HG03025 (cell line): ENCODE measurements at regions not wholly inside any gene's neighbourhood (a gene's known extent, or its start where the extent isn't known, plus 50 kb on each side); places are given as distances from the start of the nearest gene placed in this dataset.
A peak's percentile ranks its signal among the peaks of the same experiment; 100 is the strongest.

Experiments
- ATAC-seq: cut with Tn5 transposase; IDR thresholded peaks from one replicate; pipeline ENCODE4 v1.9.1; 2021; ENCODE audit warnings: mild to moderate bottlenecking, moderate library complexity; ENCODE audit not compliant: unreplicated experiment, low FRiP score

- no peak for ATAC-seq
Observed at GRCh38 chr6:21371676-21372171, 221.8 kb upstream of the SOX4 start.

DNA sequence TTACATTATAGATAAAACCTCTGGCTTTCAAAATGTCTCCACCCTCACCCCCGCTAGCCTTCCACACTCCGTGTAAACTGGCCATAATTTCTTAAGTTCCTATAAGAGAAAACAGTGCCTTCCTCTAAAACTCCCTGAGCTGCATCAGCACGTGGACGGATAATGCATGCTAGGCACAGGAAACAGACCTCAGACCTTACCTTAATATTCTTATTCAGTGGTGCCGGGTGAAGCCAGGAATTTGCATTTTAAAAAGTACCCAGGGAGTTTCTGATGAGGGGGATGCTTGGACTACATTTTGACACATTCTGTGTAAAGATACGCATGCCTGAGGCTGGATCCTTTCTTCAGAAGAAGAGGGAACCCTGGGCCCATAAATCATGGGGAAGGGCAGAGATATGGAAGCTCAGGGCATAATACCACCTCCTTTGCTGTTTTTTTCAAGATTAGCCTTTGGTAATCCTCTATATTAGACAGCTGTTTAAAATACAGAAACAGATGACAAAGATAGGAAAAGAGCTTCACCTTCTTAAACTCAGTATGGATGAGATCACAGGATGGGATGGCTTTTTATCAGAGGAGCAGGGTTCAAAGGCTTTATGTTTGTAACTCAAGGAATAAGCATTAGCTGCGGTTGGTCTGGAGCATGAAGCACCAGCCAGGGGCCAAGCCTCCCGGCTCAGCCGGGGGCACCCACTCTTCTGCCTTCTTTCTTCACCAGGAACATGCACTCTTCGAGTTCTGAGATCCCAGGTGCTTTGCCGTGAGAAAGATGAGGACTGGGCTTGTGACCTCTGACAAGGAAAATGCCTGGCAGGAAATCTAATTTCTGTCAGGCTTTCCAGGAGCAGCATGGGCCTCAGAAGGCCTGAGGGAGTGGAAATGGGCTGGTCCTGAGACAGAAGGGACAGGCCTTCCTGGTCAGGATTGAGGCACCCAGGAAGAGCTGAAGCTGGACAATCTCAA, 218.1 kb upstream of the SOX4 start:
- no peak for ATAC-seq

DNA sequence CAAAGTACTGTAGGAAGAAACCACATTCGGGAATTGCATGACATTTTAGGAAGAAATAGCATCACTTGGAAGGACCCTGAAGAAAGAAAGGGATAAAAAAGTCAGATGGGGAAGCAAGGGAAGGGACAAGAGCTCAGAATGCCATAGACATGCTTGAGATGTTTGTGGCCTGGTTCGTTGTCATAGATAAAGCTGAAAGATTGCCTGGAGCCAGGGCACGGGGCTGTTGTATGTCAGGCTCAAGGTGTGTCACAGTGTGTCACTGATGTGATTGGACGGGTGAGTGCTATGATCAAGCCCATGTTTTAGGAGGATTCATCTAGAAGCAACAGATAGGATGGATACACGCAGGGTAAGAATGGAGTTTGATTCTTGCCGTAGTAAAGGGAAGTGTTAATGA, 216.2 kb upstream of the SOX4 start:
- ATAC-seq: no peak

DNA sequence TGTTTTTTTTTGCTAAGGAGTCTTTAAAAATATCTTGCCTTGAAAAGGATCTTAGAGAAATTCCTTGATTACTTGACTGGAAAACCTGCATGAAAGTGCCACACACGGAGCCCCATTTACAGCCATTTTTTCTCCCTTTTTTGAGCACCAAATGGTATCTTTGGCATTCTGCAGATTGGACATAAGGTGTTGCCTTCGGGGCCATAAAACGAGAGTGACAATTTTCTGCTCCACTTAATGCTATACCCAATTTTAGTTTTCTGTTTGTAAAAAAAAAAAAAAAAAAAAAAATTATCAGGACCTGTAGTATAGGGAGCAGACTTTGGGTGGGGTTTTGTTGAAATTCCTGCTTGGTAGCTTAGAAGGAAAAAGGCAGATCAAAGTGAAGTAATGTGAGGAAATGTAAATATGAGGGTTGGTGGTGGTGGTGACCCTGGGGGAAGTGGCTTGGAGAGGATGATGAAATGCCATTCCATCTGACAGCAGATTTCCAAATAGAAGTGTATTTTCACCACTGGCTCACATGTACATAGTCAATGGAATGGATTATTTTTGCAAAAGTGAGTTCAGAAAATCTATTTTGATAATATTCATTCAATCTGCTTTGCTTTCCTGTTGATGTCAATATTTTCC, 212.1 kb upstream of the SOX4 start:
- ATAC-seq: no peak

GRCh38 chr6:21382821-21383449, 210.6 kb upstream of the SOX4 start:
- ATAC-seq: no peak

GRCh38 chr6:21383450-21384085, 210.0 kb upstream of the SOX4 start:
- ATAC-seq: no peak

- ATAC-seq: no peak
Observed at GRCh38 chr6:21384216-21384615, 209.3 kb upstream of the SOX4 start.

DNA sequence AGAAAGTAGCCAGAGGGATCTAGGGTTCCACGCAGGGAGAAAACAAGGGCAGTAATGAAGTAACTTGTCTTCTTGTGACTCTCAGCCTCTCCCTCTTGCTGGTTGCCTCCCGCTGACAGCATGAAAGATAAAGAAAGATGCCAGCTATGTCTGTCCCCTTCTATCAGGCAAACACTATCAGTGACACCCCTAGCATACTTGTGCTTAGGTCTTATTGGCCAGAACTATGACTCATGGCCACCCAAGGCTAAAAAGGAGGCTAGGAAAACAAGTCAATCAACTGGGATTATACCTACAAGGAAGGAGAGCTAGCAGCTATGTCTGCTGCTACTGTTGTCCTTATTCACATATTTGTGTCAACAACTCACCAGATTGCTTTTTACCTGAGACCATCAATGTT, 206.8 kb upstream of the SOX4 start:
- no peak for ATAC-seq

- no peak for ATAC-seq
Observed at GRCh38 chr6:21390532-21391213, 202.9 kb upstream of the SOX4 start.

DNA sequence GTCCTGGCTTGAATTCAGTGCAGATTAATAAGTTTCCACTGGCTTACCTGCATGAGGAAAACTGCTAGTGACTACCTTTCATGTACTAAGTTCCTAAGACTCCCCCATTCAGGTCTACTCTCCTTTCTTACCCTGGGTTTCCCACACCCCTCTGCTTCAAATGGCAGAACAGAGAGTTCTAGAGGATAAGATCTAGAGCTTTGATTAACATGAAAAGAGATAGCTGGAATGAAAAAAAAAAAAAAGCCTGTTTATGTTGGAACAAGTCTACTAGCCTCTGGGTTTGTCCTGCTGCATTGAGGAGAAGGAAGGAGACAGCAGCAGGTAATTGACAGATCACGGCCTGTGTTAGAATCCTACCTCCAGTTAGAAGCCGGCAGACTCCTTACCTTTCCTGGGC, 201.4 kb upstream of the SOX4 start:
- no peak for ATAC-seq

- ATAC-seq: no peak
Observed at GRCh38 chr6:21393441-21394165, 199.9 kb upstream of the SOX4 start.

- ATAC-seq: no peak
Observed at GRCh38 chr6:21395121-21395520, 198.4 kb upstream of the SOX4 start.

- ATAC-seq: no peak
Observed at GRCh38 chr6:21396313-21396712, 197.2 kb upstream of the SOX4 start.

DNA sequence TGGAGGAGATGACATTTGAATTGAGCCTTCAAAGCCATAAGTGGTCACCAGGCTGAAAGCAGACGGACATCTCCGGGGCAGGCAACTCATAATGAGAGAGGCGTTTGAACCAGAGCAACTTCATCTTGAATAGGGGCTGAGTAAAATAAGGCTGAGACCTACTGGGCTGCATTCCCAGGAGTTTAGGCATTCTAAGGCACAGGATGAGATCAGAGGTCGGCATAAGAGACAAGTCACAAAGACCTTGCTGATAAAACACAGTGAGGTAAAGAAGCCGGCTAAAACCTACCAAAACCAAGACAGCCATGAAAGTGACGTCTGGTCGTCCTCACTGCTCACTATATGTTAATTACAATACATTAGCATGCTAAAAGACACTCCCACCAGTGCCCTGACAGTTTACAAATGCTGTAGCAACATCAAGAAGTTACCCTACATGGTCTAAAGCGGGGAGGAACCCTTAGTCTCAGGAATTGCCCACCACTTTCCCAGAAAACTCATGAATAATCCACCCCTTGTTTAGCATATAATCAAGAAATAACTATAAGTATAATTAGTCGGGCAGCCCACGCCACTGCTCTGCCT, 194.7 kb upstream of the SOX4 start:
- ATAC-seq: no peak

DNA sequence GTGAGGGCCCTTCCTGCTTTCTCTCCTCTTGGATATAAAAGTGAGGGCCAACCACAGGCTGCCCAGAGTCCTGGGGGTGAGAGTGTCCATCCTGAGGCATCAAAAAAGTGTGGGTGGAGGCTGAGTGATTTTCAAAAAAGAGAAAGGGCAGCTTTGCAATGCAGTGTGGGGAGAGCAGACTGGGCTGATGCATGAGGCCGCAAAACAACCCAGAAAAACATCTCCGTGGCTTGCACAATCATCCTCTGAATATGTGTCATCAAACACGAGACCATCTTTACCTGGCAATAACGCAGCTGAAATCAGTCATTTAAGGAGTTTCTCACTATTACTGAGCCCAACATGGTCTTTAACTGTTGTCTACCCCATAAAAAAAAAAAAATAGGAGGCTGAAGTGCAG, 191.2 kb upstream of the SOX4 start:
- peak; percentile 59 for ATAC-seq

GRCh38 chr6:21404577-21404976, 189.0 kb upstream of the SOX4 start:
- ATAC-seq: peak; percentile 54

GRCh38 chr6:21406316-21406715, 187.2 kb upstream of the SOX4 start:
- ATAC-seq: no peak

- ATAC-seq: no peak
Observed at GRCh38 chr6:21409231-21409630, 184.3 kb upstream of the SOX4 start.

GRCh38 chr6:21413428-21413827, 180.1 kb upstream of the SOX4 start:
- ATAC-seq: no peak
